Sigmoid colon (tissue), 6 donors: ENCODE measurements at regions not wholly inside any gene's neighbourhood (a gene's known extent, or its start where the extent isn't known, plus 50 kb on each side); places are given as distances from the start of the nearest gene placed in this dataset.
"Not testable (repeated sequence)": the region's sequence is repeated elsewhere in the genome, so short reads cannot be mapped to it uniquely, and the experiment has no call there.

Experiments used
- DNase-seq: peaks from one replicate; pipeline ENCODE4 v3.0.0-alpha.2; 2019
- H3K27ac ChIP-seq, 4 donors: fragments of 200-600 bp; sonication (generic); one replicate each; pipeline ENCODE4 v1.5.1; 2016 to 2019; ENCODE audit warnings: mild to moderate bottlenecking in 1 of 4
- H3K27me3 ChIP-seq, 3 donors: fragments of 200-600 bp; sonication (generic); one replicate each; pipeline ENCODE4 v1.5.1; 2019; ENCODE audit warnings: mild to moderate bottlenecking in 1 of 3
- H3K36me3 ChIP-seq, 4 donors: fragments of 200-600 bp; sonication (generic); one replicate each; pipeline ENCODE4 v1.5.1; 2016 to 2019
- H3K4me1 ChIP-seq, 4 donors: fragments of 200-600 bp; sonication (generic); one replicate each; pipeline ENCODE4 v1.5.1; 2017 to 2019
- H3K4me3 ChIP-seq, 4 donors: fragments of 200-600 bp; sonication (generic); one replicate each; pipeline ENCODE4 v1.5.1; 2017 to 2019; ENCODE audit warnings: mild to moderate bottlenecking in 2 of 4, moderate library complexity in 1 of 4
- H3K9me3 ChIP-seq, 4 donors: fragments of 200-600 bp in 3 of 4; sonication (generic) in 3 of 4; one replicate each; pipeline versions ENCODE4 v1.5.1 to v1.6.1; 2013 to 2019
- EP300 ChIP-seq, 4 donors: sonication (generic); formaldehyde crosslinking; IDR thresholded peaks; one replicate each; pipeline ENCODE4 v1.6.1; 2017; ENCODE audit warnings: antibody characterized with exemption in 4 of 4
- POLR2A ChIP-seq, 2 donors: fragments of 450-650 bp; IDR thresholded peaks; one replicate each; pipeline ENCODE4 v1.6.1; 2016; ENCODE audit warnings: antibody characterized with exemption in 2 of 2, mild to moderate bottlenecking in 2 of 2, moderate library complexity in 2 of 2
- POLR2AphosphoS5 ChIP-seq, 4 donors: sonication (generic); formaldehyde crosslinking; IDR thresholded peaks; one replicate each; pipeline ENCODE4 v1.6.1; 2017; ENCODE audit warnings: antibody characterized with exemption in 4 of 4
- WGBS, 2 donors: extraction: QIAGEN DNeasy Blood & Tissue Kit; methylation state at CpG; one replicate each; pipeline ENCODE4 v1.1.7; 2013; 5-methylcytosine and 5-hydroxymethylcytosine counted together
- intact Hi-C: fragments of 100-400 bp; cut with DNase I; formaldehyde crosslinking; loops from one replicate; pipeline ENCODE4 v1.15.1; 2023
- TF ChIP-seq, protein P1 (sequence below), 4 experiments: fragments of 450-650 bp in 3 of 4; fragments of 200-600 bp in 1 of 4; IDR thresholded peaks; one replicate each; pipeline ENCODE4 v1.5.1; 2016 to 2019; ENCODE audit warnings: antibody characterized with exemption in 4 of 4, mild to moderate bottlenecking in 3 of 4, moderate library complexity in 2 of 4
- donor health status: healthy with polysubstance abuse.
- donor health status: healthy.

GRCh38 chrX:3443184-3443583 is 96.7 kb upstream of the MXRA5 start:
- no peak overlapping the region for H3K27ac ChIP-seq
- WGBS, 2 donors: 59 to 66% methylated on average over 4 of the region's 4 CpGs
- no peak overlapping the region for H3K4me3 ChIP-seq
- H3K36me3 ChIP-seq: no peaks in the 10 kb centered on the region
- H3K4me1 ChIP-seq: no peaks in the 10 kb centered on the region
- H3K9me3 ChIP-seq: no peaks in the 10 kb centered on the region
- TF ChIP-seq, protein P1, sequence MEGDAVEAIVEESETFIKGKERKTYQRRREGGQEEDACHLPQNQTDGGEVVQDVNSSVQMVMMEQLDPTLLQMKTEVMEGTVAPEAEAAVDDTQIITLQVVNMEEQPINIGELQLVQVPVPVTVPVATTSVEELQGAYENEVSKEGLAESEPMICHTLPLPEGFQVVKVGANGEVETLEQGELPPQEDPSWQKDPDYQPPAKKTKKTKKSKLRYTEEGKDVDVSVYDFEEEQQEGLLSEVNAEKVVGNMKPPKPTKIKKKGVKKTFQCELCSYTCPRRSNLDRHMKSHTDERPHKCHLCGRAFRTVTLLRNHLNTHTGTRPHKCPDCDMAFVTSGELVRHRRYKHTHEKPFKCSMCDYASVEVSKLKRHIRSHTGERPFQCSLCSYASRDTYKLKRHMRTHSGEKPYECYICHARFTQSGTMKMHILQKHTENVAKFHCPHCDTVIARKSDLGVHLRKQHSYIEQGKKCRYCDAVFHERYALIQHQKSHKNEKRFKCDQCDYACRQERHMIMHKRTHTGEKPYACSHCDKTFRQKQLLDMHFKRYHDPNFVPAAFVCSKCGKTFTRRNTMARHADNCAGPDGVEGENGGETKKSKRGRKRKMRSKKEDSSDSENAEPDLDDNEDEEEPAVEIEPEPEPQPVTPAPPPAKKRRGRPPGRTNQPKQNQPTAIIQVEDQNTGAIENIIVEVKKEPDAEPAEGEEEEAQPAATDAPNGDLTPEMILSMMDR (IDR thresholded peaks at IDR 0.05): no peak
- no peak for TF ChIP-seq POLR2AphosphoS5 (IDR thresholded peaks at IDR 0.05)
- TF ChIP-seq EP300 (IDR thresholded peaks at IDR 0.05): no peak
- no peak for TF ChIP-seq POLR2A (IDR thresholded peaks at IDR 0.05)
- H3K27me3 ChIP-seq: no peaks in the 10 kb centered on the region
- intact Hi-C loops: no loop called here
- no peak for DNase-seq

- whole genome bisulfite sequencing, 2 donors: 80 to 88% methylated on average over 8 of the region's 8 CpGs
- no peak overlapping the region for H3K27ac ChIP-seq
- no peaks in the 10 kb centered on the region for H3K9me3 ChIP-seq
- no peaks in the 10 kb centered on the region for H3K27me3 ChIP-seq
- no peak overlapping the region for H3K4me3 ChIP-seq
- DNase-seq: no peak
- intact Hi-C loops: no loop called here
- TF ChIP-seq, protein P1 (IDR thresholded peaks at IDR 0.05): no peak
- TF ChIP-seq EP300 (IDR thresholded peaks at IDR 0.05) (no peak), POLR2AphosphoS5 (IDR thresholded peaks at IDR 0.05) (no peak), POLR2A (IDR thresholded peaks at IDR 0.05) (no peak)
- no peaks in the 10 kb centered on the region for H3K36me3 ChIP-seq
- H3K4me1 ChIP-seq: no peaks in the 10 kb centered on the region
Measured at GRCh38 chrX:3442691-3443090, 96.2 kb upstream of the MXRA5 start.

DNA sequence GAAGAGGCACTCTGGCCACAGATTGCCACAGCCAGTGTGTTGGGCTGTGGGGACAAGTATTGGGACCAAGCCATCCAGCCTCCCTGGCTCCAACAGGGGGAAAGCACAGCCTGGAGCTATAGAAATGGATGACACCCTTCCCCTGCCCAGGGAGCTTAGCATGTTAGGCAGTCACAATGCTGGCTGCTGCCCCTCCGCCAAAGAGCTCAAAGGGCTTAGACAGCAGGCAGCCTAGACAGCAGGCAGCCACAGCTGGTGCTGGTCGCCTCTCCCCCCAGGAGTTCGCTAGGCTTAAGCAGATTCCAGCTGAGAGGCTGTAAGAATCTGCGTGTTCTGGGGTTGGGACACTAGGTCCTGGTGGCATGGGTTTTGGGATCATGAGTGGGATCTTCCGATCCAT is 94.5 kb upstream of the MXRA5 start:
- DNase-seq: no peak
- H3K27me3 ChIP-seq: no peaks in the 10 kb centered on the region
- H3K36me3 ChIP-seq: no peaks in the 10 kb centered on the region
- TF ChIP-seq, protein P1 (IDR thresholded peaks at IDR 0.05): no peak
- TF ChIP-seq EP300 (IDR thresholded peaks at IDR 0.05) (no peak), POLR2AphosphoS5 (IDR thresholded peaks at IDR 0.05) (no peak), POLR2A (IDR thresholded peaks at IDR 0.05) (no peak)
- H3K9me3 ChIP-seq: no peaks in the 10 kb centered on the region
- no peaks in the 10 kb centered on the region for H3K4me1 ChIP-seq
- no peak overlapping the region for H3K4me3 ChIP-seq
- intact Hi-C loops: no loop called here
- WGBS, 2 donors: 95 to 96% methylated on average over 5 of the region's 5 CpGs
- no peak overlapping the region for H3K27ac ChIP-seq

DNA sequence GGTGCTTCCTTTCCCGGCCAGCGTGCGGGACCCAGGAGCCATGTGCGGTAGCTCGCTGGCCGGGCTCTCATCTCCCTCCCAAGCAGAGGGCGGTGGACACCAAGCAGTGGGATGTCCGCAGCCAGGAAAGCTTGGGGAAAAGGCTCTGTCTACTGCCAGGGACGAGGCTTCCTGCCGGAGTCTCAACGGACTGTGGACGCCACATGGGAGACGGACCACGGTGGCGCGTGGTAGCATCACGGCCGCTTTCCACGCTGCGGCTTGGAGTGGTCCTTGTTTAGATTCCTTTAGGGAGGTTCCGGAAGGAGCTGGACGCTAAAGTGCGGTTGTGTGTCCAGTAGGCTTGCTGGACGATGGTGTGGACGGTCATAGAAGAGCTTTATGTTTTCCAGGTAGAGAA is 89.5 kb upstream of the MXRA5 start:
- intact Hi-C loops, H3K4me1 ChIP-seq, H3K9me3 ChIP-seq, H3K36me3 ChIP-seq, H3K27me3 ChIP-seq, H3K4me3 ChIP-seq, H3K27ac ChIP-seq, DNase-seq: not testable (repeated sequence)
- 97% methylated on average over 21 to 22 of the region's 25 CpGs for WGBS, 2 donors

DNA sequence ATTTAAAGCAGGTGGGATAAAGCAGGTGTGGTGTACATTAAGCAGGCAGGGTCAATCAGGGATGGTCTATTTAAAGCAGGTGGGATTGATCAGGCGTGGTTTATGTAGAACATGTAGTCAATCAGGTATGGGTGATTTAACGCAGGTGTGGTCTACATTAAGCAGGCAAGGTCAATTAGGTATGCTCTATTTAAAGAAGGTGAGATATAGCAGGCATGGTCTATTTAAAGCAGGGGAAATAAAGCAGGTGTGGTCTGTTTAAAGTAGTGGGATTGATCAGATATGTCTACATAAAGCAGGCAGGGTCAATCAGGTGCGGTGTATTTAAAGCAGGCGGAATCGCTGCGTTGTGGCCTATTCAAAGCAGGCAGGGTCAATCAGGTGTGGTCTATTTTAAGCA is 88.6 kb upstream of the MXRA5 start:
- no peaks in the 10 kb centered on the region for H3K9me3 ChIP-seq
- no peak for TF ChIP-seq POLR2A (IDR thresholded peaks at IDR 0.05)
- no peak for TF ChIP-seq EP300 (IDR thresholded peaks at IDR 0.05)
- TF ChIP-seq POLR2AphosphoS5 (IDR thresholded peaks at IDR 0.05): no peak
- TF ChIP-seq, protein P1 (IDR thresholded peaks at IDR 0.05): no peak
- no peaks in the 10 kb centered on the region for H3K27me3 ChIP-seq
- WGBS, 2 donors: 87 to 94% methylated on average over 6 of the region's 6 CpGs
- H3K36me3 ChIP-seq: no peaks in the 10 kb centered on the region
- intact Hi-C loops: no loop called here
- H3K4me3 ChIP-seq: no peak overlapping the region
- no peak for DNase-seq
- H3K27ac ChIP-seq: no peak overlapping the region
- no peaks in the 10 kb centered on the region for H3K4me1 ChIP-seq
